HG02763 (cell line): ENCODE measurements at regions not wholly inside any gene's neighbourhood (a gene's known extent, or its start where the extent isn't known, plus 50 kb on each side); places are given as distances from the start of the nearest gene placed in this dataset.
"Not testable (repeated sequence)": the region's sequence is repeated elsewhere in the genome, so short reads cannot be mapped to it uniquely, and the experiment has no call there.

Experiments used
- ATAC-seq: cut with Tn5 transposase; IDR thresholded peaks from one replicate; pipeline ENCODE4 v1.9.1; 2021; ENCODE audit warnings: mild to moderate bottlenecking, moderate library complexity; ENCODE audit not compliant: unreplicated experiment

DNA sequence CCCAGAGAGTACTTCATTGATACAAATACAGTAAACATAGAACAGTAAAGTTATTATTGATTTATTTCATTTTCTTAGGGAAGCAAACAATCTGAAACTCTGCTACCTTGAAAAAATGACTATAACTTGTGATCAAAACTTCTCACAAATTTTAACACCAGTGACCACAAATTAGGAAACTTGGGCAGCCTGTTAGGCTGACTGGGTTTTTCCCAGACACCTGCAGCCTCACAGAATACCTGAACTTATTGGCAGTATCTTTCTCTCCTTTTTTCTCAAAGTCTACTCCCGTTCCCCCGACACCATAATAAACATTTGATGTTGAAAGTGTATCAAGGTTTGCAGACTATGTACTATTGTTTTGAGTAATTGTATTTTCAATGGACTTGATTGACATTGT is 360.5 kb downstream of the LMO7 start:
- ATAC-seq, result no peak

DNA sequence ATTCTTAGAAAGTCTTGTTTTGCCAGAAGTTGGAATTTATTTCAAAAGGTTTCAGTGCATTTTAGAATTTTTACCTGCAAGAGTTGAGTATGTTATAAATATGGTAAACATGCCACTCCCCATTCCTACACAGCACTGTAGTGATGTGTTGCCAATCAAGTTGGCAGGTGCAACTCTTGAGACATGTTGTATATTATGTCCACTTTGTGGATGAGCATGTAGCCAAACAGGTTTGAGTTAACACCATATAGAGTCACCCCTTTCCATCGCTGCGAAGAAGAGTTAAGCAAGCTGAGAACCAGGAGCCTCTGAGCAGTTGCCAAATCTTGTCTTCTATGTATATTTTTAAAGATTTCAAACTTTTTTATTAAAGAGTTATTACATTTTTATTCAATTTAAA is 359.8 kb downstream of the LMO7 start:
- no peak for ATAC-seq

GRCh38 chr13:75993823-75994222 is 357.7 kb downstream of the LMO7 start:
- ATAC-seq, result no peak

DNA sequence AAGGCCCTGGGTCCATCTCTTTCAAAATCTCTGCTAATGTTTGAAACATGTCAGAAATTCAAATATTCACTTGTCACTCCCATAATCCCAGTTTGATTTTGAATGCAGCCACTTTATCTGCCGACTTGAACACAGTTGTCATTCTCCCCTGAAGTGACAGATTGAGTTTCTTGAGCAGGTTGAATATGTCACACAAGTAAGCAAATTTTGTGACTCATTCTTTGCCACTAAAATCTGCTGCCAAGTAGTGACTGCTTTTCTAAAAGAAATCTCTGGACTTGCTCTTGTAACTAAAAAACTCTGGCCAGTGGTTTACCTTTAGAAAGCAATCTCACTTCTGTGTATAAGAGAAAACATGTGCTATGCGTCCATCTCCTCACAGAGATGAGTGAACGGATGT is 357.1 kb downstream of the LMO7 start:
- ATAC-seq, result no peak

DNA sequence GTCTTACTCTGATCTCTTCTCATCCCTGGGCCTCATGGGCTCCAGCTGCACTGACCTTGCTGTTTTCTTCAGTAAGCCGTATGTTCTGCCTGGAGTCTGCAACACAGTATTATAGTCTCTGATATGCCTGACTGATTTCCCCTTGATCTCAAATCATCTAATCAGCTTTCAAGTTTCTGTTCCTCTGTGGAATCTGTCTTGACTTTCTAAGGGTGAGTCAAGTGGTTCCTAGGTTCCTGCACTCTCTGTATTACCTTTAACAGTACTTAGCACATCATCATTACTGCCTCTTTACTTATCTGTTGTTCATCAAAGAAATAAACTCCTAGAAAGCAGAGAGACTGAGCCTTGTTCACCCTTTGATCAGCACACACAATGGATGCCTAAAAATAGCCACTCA is 350.7 kb downstream of the LMO7 start:
- peak; percentile 88 for ATAC-seq

DNA sequence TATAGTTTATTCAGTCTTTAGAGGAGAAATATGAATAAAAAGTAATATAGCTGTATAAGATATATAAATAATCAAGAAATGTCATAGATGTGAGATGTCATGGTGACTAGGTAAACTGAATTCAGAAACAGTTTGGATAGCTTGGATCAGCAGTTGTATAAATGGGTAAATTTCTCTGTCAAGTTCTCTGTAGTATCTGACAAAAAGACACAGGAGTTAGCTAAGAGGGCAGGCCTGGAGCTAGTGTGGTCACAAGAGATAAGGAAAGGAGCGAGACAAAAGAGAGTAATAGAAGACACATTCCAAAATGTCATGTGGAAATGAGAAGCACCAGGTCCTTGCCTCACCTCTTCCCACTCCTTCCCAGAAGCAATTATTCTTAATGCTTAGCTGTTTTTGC is 349.0 kb downstream of the LMO7 start:
- no peak for ATAC-seq

GRCh38 chr13:75978818-75979217 is 342.7 kb downstream of the LMO7 start:
- ATAC-seq, result no peak

DNA sequence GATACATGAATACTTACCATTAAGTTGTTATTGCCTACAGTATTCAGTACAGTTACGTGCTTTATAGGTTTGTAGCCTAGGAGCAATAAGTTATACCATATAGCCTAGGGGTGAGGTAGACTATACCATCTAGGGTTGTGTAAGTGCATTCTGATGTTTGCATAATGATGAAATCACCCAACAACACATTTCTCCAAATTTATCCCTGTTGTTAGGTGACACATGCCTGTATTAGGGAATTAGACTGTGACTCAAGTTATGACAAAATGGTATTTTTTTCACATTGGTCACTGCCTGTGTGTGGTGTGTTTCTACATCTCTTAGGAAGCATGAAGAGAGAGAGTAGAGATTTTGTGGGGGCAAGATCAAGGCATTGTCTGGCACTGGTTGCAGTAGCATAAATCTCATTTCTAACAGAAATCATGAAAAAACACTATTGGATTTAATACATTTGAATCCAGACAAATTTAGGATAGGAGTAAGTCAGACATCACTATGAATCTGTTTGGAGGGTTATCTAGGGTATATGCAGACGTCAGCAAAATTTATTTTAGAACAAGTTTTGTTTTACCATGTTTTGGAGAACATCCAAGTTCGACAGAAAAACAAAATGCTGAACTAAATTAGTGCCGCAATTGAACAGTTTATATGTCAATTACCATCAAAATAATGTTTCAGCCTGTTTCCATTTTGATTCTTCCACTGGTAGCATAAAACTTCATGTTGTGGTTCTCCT is 332.1 kb downstream of the LMO7 start:
- ATAC-seq, result no peak

DNA sequence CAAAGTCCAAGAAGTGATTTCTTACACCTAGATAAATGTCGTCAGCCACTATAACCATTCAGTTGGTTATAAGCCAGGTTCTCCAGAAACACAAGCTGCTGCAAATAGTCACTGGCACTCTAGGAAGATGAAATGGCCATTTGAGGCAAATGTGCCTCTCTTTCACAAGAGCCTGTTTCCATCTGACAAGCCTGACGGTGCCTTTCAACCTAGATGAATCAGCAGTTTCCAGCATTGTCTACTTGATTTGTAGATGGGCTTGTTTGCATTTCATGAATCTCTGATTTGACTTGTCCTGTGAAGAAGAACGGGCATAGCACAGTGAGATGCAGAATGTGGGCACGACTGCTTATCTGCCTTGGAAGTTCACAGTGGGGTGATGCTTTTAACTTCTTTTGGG is 327.2 kb downstream of the LMO7 start:
- no peak for ATAC-seq

GRCh38 chr13:75961911-75962310 is 325.8 kb downstream of the LMO7 start:
- ATAC-seq, result no peak

DNA sequence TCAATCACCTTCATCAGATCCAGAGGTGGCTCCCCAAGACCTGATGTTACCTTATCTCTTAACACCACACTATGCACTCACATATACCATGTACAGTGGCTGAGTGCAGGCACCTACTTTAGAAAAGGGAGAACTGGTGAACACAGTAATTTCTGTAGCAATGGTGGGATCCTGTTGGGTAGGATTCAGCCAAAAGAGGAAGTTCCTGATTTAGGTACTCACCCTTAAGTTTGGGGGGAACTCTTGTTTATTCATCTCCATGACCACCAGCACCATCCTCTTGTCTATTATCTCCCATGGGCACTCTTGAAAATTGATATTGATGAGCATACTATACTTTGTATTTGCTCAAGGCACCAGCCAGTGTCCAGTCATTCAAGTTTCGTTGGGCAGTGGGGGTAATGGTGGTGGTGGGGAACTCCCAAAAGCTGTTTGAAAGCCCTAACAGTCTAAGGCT is 324.4 kb downstream of the LMO7 start:
- ATAC-seq, result peak; percentile 93

DNA sequence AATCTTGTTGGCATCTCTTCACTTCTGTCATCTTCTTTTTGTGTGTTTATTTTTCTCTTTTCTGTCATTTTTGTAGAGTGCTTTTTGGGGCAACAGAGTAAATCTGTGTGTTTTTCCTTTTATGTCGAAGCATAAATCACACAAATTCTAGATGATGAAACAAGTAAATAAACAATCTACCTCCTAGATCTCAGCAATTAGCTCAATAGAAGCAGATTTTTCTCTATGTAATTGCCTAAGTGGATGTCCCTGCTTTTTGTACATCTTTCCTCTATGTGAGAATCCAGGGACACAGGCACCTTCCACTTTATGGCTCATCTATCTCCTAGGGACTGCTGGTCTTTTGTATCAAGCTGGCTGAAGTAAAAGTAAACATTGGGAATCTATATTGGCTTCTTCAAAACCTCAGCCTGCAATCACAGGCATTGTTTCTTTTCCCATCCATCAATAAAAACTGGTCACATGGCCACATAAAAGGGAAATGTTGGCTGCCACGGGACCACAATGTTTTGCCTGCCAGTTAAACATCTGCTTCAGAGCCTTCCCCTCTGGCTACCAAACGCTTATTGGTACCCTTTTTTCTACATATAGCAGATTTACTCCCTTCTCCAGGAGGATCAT is 323.8 kb downstream of the LMO7 start:
- ATAC-seq, result no peak

DNA sequence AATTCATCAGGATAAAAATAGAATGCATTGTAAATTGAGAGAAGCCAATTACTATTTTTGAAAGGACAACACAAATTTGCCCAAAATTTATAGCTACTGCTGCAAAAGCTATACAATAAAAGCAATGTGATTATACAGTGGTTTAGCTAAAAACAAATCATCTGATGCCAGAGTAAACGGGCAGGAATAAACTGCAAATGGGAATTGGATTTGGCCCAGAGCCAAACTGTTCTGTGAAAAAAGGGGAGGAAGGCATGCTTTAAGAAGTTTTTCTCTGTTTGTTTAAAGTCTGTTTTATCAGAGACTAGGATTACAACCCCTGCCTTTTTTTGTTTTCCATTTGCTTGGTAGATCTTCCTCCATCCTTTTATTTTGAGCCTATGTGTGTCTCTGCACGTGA is 317.5 kb downstream of the LMO7 start:
- ATAC-seq, result not testable (repeated sequence)

DNA sequence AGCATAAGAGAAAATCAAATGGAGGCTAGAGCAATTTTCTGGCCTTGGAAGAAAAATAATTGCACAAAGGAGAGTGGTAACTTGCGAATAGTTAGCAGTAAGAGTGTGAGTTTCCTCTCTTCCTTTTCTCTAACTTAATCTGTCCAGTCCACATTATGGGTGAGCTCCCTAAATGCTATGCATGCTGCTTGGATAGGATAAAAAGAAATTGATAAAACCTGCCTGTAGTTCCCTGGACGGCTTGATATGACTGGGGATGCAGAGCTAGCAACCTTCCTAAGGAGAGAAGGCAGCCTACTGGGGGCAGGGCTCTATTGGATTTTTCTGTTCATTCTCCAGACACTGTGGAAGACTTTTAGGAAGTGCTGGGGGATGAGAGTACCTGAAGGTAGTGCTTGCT is 311.3 kb downstream of the LMO7 start:
- ATAC-seq, result no peak

DNA sequence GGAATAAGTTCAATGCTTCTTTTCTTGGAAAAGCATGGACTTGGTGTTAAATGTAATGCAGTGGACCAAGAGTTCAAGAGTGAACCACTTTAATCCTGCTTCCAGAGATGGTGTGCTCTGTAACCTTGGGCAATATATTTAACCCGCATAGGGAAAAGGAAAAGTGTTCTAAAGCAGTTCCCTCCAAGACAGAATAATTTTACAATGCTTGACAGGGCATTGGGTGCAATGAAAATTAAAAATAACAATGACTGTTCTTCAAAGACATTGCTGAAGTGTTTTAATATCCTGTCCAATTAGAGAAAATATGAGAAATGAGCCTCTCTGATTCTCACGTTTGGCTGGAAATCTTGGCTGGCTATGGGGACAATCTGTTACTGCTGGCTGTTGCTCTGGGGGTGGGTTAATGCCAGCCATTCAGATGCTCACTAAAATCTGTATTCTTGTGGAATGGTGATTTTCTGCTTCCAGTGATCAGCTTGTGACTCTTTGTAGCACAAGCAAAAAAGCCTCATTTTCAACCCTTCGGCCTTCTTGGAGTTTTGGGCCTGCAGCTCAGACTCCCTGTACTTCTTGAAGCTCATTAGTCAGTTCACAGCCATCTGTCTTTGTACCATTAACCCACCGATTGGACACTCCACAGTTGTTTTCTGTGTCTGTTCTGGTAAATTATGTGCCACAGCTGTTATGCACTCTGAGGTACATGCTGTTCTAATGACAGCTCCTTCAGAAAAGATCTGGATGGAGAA is 310.6 kb downstream of the LMO7 start:
- ATAC-seq, result no peak

- ATAC-seq, result no peak
Measured at GRCh38 chr13:75945841-75946482, 309.8 kb downstream of the LMO7 start.

DNA sequence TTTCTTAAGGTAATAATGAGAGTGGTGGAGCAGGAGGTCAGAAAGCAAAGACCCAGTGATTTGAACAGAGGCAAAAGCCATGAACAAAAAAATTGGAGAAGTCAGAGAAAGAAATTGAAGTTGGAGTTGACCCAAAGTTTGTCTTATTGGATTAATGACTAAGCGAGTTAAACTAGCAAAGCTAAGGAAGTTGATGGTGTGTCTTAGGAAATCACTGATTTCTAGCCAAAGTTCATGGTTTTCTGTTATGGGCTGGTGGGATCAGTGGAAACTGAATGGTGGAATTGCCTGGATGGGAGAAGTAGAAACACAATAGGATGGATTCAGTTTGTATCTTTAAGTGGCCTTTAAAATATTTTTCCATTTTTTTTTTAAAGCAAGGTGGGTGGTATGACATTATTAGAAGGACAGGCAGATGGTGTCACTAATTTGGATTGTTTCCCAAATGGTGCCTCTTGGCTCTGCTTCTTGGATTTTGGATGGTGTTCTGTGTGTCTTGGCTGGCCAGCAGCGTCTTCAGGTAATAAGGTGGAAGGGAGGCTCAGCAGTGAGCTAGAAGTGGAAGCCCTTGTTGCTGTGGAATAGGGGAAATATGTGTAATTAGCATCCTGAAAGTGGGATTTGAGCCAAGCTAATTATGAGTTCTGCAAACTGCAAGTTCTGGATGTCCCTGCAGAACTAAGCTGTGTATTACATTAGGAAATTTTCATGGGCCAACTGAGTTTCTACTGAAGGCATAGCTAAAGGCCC is 302.9 kb downstream of the LMO7 start:
- no peak for ATAC-seq

DNA sequence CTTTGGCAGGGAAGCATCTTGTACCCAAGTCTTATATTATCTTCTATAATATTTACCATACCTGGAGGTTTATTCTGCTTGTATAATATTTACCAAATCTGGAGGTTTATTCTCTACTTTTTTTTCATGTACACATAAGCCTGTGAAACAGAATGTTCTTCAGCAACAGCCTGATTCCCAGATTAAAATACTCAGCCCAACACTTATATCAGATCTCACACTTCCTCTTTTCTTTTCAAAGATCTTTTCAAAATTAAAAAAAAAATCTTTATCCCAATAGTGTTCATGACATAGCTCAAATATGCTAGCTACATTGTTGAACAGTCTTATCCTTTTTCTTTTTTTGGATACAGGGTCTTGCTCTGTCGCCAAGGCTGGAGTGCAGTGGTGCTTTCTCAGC is 300.7 kb downstream of the LMO7 start:
- ATAC-seq, result no peak

GRCh38 chr13:75935805-75936204 is 299.7 kb downstream of the LMO7 start:
- ATAC-seq, result no peak

- no peak for ATAC-seq
Measured at GRCh38 chr13:75934889-75935288, 298.8 kb downstream of the LMO7 start.

DNA sequence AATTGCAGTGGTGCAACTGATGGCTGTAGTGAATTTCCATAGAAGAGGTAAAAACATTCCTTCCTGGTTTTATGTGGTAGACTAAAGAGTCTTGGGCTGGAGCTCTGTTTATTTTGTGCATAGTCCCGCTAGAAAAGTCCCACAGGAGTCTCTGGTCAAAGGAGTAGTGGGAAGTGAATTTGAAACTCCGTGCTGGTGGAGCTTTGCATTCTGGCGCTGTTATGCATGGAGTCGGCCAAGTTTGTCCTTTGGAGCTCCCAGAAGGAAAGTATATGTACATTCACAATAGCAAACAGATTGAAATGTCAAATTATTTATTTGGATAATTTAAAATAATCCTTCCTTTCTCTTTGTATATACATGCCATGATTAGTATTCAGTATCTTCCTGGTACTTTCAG is 296.5 kb downstream of the LMO7 start:
- no peak for ATAC-seq
